GM21529 (cell line): ENCODE measurements at regions not wholly inside any gene's neighbourhood (a gene's known extent, or its start where the extent isn't known, plus 50 kb on each side); places are given as distances from the start of the nearest gene placed in this dataset.
"Not testable (repeated sequence)": the region's sequence is repeated elsewhere in the genome, so short reads cannot be mapped to it uniquely, and the experiment has no call there.

Source experiments
- ATAC-seq: cut with Tn5 transposase; IDR thresholded peaks from one replicate; pipeline ENCODE4 v1.9.1; 2021; ENCODE audit not compliant: unreplicated experiment

DNA sequence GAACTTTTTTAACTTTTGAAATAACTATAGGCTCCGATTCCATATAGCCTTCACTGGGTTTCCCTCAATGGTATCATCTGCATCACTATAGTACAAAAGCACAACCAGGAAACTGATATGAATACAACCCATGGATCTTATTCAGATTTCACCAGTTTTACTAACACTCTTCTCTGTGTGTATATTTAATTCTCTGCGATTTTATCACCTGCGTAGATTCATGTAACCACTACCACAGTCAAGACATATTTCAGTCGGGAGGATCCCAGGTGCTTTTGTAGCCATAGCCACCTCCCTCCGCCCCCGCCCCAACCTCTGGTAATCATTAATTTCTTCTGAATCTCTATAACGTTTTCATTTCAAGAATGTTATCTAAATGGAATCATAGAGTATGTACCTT, 82.8 kb upstream of the C7orf33 start:
- no peak for ATAC-seq

DNA sequence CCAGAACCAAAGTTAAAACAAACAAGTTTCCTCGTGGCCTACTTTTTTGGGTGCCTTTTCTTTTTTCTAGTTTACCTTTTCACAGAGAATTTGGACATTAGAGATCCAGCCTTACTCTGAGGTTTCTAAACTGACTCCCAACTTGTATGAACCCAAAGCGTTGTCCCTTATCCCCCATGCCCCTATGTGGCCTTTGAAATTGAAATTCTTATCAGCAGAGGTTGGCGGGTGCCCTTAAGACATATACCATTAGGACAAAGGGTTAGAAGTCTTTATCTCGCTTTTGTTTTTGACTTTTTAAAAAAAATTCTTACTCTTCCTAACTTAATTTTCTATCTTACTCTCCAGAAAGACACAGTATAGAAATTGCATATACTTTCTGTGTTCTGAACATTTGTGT, 76.3 kb upstream of the C7orf33 start:
- no peak for ATAC-seq

DNA sequence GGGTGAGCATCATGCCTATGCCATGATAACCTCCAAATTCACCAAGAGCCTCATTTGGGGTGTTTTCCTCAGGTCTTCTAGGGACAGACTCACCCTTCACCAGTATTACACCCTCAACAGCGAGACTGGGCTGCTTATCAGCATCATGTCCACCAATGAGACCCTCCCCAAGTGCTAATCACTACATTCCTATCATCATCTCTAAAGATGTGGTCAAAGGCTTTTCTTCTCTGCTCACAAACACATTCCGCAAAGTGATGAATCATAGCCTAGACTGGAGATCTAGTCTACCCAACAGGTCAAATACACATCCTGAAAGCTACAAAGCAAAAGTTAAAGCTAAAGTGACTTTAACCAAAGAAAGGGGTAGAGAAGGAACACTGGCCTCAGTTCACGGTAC, 75.3 kb upstream of the C7orf33 start:
- no peak for ATAC-seq

DNA sequence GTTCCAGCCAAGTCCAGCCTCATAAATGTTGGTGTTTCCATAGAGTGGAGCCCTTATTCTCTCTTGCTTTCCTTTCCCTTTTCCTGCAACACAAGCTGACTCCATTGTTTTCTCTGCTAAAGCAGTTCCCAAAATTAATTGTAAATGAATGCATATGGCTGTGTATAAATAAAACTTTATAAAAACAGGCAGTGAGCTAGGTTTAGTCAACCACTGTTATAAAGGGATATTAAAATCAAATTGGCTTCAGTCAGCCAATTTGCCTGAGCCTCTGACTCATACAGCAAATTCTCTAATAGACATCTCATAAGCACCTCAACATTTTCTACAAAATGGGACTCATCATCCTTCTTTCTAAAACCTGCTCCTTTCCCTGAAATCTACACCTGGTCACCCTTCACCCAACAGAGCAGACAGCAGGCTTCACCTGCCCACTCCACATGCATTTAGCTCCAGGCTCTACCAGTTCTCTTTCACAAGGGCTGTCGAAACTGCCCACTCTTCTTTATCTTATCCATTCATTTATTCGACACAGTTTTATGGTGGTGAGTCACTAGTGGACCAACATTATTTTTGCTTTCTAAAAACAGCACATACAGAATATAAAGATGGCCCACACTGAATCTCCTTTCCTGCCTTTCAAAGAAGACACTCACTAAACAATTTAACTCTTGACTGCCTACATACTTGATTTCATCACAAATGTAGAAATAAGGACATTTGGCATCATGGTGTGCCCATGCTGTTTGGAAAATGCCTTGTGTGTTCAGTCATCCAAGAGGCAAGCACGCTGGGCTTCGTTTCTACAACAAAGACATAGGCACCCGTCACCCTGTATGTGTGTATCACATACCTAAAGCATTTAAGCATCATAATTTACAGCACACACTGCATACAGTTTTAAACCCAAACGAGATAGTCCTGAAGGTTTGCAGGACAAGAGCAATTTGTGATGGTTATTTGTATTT, 74.6 kb upstream of the C7orf33 start:
- ATAC-seq, result no peak

DNA sequence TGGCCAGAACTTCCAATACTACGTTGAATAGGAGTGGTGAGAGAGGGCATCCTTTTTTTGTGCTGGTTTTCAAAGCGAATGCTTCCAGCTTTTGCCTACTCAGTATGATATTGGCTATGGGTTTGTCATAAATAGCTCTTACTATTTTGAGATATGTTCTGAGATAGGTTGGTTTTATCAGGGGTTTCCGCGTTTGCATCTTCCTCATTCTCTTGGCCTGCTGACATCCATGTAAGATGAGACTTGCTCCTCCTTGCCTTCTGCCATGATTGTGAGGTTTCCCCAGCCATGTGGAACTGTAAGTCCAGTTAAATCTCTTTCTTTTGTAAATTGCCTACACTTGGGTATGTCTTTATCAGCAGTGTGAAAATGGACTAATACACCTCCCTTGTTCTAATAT, 71.2 kb upstream of the C7orf33 start:
- ATAC-seq, result not testable (repeated sequence)

DNA sequence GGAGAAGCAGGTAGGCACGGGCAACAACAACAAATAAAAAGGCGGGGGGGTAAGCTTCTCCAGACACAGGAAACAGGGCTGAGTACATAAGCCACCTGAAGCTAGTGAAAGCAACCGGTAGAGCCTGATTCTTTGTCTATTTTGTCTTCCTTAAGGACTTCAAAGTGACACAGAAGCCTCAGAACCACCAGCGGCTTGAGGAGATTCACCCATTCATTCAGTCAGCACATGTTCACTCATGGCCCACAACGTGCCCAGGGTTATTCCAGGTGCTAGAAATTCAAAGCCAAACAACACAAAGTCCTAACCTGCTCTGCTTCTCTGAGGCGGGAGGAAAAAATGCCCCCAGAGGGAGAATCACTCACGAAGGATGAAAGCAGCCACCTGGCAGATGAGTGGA, 69.3 kb upstream of the C7orf33 start:
- no peak for ATAC-seq

DNA sequence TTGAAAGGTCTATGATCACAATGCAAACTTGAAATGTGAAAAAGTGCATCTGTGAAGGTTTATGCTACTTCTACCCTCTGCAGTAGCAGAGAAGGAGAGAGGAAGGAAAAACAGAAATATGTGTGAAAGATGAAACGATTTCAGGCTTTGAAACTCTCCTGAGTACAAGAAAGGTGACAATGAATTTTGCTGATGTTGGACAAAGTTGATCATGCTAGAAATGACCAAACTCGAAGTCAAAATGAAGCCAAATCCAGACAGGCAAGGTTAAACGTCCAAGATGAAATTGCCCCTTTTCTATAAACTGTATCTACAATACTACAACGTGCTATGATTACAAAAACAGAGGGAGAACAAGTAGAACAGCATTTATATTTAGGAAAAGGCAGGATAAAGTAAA, 67.0 kb upstream of the C7orf33 start:
- no peak for ATAC-seq

DNA sequence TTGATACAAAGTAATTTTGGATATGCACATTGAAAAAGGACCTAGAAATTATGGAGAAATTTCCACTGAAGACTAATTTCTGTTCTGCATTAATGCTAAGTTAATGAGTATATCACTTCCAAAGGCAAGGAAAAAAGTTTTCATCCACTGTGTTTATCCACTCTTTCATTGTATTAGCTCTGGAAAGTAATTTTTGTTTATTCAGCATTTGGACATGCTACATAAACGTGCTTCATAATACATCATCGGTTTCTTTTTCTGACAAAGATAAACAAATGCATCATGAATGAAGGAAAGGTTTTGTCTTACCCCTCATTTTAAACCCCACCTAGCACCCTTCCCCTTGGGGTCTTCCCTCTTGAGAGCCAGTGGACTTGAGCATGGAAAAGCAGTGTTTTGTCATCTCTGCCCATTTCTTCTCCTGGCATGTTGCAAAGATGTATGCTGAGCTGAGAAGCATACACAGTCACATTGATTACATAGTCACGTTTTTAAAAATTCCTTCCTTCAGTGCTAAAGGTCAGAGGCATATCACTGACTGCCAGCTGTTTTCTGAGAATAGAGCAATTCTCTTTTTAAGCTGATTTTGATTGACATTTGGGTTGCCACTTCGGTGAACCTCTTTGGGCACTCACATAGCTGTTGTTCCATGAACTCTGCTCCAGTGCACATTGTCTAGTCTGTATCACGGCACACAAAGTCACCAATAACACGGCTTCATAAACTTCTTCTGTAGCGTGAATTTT, 65.9 kb upstream of the C7orf33 start:
- ATAC-seq, result no peak

DNA sequence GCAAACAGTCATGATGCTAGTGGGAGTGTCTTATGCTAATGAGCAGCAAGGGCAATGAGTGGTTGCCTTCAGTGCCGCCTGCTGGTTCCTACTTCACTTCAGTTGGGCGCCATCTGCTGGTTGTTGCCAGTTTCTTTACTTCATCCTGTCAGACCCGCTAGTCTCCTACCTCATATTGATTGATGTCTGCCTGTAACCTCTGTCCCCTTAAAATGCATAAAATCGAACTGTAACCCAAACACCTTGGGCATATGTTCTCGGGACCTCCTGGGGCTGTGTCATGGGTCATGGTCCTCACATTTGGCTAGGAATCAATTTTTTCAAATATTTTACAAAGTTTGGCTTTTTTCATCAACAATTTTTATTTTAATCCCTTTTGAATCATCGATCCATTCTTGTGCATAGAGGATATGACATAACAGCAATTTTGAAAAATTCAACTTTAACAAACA, 62.8 kb upstream of the C7orf33 start:
- ATAC-seq, result peak; percentile 100

DNA sequence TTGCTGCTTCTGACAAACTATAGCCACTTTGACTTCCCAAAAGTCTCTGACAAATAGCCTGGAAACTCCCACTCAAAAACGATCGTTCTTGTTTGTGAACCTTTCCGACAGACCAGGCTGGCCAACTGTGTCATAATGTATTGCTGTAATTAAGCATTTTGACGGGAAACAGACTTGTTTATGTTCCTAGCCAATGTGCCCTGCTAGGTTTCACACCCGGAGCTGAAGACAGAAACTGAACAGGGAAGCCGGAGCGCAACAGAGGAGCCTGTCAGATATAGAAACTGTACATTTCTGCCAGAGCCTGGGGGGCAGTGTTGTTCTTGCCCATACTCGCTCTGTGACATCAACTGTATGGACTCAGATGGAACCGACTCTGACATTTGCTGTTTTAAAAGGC, 55.3 kb upstream of the C7orf33 start:
- ATAC-seq, result peak; percentile 70

DNA sequence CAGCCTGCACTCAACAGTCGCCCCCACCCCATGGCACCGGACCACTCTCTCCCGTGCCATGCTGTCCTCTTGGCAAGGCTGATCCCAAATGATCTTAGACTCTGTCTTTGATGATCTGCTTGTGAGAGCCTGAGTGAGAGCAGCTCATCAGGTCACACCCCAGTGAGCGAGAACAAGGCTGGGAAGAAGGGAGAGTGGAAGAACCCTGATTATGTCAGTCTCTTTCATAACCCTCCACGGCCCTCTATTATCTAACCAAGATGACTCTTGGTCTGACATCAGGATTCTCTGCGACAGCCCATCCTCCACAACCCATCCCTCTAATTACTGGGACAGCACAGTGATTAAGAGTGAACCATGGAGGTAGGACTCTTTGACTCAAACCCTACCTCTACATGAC, 53.1 kb upstream of the C7orf33 start:
- ATAC-seq, result no peak

DNA sequence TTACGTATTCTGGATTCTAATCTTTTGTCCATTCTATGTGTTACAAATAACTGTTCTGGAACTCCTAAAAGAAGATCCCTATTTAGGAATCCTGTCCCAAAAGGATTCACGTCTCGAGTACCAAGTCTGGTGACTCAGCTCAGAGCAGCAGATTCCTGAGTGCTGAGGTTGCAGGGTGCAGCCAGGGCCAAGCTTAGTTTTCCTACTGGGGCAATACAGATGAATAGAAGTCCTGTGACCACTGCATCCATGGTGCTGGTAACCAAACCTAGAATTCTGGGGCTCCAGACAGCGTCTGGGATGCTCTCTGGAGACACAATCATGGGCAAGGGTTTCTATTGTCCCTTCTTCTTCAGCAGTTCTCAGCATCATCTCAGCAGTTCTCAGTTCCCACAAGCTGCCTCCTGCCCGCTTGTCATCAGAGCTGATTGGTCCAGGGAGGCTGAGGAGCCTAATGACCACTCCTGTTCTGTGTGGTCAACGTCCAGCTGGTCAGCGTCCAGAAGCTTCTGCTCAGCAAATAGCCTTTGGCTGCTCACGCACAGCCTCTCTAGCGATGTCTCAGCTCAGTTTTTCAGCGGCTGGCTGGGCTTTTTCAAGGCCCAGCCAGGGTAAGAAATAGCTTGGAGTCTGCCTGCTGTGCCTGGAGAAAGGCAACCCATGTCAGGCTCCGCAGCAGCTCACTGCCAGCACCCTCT, 50.4 kb upstream of the C7orf33 start:
- ATAC-seq, result no peak
